Activated CD8-positive, alpha-beta memory T cell treated with anti-CD3 and anti-CD28 coated beads for 48 hours (primary cell): ENCODE measurements at regions not wholly inside any gene's neighbourhood (a gene's known extent, or its start where the extent isn't known, plus 50 kb on each side); places are given as distances from the start of the nearest gene placed in this dataset.

ENCODE experiments used
- DNase-seq, 3 experiments: peaks; one replicate each; pipeline ENCODE4 v3.0.0-alpha.2; 2020; ENCODE audit warnings: low read depth in 2 of 3, low spot score in 2 of 3

DNA sequence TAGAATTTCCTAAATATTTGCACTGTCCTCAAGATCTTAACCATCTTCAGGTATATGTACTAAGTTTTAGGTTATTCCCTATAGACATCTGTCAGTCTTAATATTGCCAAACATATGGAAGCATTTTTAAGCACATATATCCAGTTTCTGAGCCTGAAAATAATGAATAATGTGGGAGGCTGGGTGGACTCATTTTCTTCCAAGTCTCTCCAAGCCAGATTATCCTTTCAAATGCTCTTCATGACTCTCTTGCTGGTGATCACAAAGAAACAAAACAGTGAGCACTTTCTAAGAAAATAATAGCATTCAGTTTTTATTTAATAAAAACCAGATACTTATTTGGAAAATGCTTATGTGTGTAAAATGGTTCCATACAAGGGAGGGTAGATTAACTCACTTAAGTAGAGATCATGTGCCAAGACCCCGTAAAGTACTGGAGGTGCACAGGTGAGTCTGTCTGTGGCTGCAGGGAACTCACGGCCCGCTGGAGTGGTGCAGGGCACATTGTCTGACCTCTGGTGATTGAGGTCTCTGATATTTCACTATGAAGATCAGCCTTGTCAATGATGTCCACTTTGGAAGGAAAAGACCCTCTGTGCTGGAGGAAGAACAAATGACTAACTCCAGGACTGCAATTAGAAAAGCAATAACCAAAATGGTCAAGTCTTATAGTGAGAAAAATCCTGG, 161.6 kb downstream of the TMEM18 start:
- no peak for DNase-seq

GRCh38 chr2:513981-514706, 163.1 kb downstream of the TMEM18 start:
- no peak for DNase-seq

DNA sequence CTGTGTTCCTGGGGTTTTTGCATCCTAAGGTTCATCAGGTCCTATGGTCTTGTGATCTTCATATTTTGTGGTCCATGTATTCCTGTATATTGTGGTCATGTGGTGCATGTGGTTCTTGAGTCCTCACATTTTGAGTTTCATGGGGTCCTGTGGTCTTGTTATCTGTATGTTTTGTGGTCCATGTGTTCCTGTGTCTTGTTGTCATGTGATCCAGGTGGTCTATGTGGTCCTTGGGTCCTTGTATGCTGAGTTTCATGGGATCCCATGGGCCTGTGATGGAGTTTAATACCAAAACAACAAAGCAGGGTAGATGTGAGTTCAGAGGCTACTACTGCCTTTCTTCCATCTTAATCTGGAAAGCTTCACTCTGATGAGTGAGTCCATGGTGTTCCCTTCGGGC, 166.4 kb downstream of the TMEM18 start:
- DNase-seq, result no peak

- no peak for DNase-seq
These were observed 167.3 kb downstream of the TMEM18 start for GRCh38 chr2:509888-510287.

GRCh38 chr2:508121-508520, 169.1 kb downstream of the TMEM18 start:
- no peak for DNase-seq

GRCh38 chr2:506866-507265, 170.3 kb downstream of the TMEM18 start:
- no peak for DNase-seq

DNA sequence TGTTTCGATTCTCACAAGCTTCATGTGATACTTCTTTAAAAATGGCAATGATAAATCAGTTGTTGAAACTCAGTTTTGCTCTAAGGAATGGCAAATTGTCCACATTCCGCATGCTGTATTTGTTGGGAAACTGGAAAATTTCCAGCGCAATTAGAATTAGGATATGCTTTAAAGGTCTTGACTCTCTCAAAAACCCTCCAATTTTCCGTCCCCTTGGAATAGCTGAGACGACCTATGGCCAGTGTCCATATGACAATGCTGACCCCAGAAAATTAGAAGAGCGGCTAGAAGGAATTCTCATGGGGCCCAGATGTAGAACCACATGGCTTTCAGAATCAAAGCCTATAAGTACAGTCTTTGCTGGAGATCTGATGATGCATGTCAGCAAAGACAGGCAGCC, 170.8 kb downstream of the TMEM18 start:
- no peak for DNase-seq

- DNase-seq, result no peak
These were observed 171.3 kb downstream of the TMEM18 start for GRCh38 chr2:505941-506340.

DNA sequence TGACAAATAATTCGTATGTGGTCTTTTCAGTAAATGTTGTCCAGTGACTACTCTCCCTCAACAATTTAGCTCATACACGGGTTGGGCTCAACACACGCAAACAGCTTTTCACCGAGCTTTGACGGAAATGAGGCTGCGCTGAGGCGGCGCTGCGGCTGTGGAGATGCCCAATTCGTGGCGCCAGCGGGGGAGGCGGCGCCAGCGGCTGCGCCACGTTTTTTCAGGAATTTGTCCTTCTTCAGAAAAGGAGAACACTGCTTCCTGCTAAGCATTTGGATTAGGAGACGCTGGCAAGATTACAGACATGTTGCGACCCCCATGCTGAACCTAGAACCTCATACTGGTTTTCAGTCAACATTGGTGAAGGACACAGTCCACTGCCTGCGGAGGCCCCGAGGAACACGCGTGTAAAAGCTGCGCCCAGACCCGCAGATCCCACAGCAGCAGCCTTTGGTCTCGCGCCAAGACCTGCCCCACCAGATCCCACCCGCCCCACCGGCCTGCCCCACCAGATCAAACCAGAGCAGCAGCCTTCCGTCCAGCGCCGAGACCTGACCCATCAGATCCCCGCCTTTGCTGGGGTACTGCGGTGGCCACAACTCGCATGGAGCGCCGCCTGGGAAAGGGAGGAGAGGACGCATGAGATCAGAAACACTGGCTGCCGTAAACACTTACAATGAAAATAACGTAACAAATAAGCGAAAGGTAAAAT, 173.8 kb downstream of the TMEM18 start:
- no peak for DNase-seq

DNA sequence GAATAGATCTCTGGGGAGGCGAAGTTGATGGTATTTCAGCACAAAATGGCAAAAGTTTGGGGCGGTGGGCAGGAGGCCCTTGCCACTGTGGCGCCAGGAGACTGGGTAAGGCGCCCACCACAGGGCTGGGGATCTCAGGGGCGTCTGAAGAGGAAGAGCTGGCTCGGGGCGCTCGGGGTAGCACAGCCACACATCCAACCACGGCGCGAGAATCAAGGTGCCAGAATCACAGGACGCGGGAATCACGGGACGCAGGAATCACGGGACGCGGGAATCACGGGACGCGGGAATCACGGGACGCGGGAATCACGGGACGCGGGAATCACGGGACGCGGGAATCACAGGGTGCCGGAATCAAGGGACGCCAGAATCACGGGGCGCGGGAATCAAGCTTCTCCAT, 174.4 kb downstream of the TMEM18 start:
- DNase-seq, result no peak

DNA sequence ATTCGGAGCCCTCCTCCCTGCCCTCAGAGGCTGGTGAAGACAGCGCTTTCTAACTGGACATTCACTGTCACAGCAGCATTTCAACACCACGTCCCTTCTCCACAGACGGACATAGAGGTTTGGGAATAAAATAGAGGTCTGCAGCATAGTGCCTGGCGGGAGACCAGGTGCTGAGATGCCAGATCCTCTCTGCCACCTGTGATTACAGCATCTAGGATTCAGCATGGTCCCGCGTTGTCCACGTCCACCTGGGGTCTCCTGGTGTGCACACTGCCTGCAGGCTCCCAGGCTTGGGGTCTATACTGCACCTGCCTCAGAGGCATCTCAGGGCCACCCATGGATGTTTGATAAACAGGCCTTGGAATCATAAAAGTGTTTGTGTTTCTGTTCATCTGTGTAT, 175.5 kb downstream of the TMEM18 start:
- DNase-seq, result no peak

- DNase-seq, result no peak
These were observed 176.1 kb downstream of the TMEM18 start for GRCh38 chr2:501130-501529.

- DNase-seq, result no peak
These were observed 177.5 kb downstream of the TMEM18 start for GRCh38 chr2:499726-500125.

GRCh38 chr2:498493-499178, 178.6 kb downstream of the TMEM18 start:
- DNase-seq, result no peak

GRCh38 chr2:497770-498492, 179.3 kb downstream of the TMEM18 start:
- DNase-seq, result no peak

DNA sequence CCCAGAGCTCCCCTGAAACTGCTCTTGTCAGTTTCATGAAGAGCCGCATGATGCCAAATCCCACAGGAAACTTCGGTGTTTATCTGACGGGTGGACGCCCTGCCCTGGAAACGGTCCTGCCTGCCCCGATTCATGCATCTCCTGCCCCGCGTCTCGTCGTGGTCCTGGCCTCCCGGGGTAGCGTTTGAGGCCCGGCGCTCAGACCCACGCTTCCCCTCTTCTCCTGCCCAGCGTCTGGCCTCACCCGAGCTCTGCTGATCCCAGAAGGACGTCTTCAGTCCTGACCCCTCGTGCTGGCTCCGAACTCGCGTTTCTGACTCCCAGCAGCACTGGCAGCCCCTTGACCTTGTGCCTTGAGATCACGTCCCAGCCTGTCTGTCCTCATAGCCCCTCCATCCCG, 180.5 kb downstream of the TMEM18 start:
- no peak for DNase-seq

DNA sequence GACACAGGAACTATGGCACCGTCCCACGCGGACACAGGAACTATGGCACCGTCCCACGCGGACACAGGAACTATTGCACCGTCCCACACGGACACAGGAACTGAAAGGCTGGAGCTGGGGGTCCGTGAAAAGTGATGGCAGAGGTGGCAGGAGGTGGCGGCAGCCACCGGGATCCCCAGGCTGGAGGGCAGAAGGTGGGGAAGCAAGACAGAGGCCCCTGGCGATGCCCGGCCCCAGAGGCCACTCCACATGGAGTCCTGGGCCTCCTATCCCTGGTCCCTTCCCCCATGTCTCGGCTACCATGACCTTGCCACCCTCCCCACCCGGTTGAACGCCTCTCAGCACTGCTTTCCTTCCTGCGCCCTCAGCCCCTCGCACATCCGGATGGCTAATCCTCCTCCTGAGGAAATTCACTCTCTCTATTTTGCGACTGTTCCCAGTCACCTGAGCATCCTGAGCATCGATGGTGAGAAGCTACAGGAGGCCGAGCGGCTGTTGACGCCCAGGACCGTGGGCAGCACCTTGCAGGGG, 181.4 kb downstream of the TMEM18 start:
- no peak for DNase-seq

DNA sequence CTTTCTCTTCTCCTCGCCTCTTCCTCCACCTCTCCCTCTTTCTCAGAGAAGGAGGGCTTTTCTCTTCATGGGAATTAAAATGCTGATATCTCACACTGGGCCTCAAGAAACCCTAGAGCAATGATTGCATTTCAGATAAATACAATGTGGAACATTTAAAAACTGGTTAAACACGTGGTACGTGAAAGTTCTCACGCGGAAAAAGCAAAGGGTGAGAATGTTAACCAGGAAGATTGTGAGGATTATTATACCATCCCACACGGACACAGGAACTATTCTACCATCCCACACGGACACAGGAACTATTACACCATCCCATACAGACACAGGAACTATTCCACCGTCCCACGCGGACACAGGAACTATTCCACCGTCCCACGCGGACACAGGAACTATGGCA, 182.4 kb downstream of the TMEM18 start:
- DNase-seq, result no peak

DNA sequence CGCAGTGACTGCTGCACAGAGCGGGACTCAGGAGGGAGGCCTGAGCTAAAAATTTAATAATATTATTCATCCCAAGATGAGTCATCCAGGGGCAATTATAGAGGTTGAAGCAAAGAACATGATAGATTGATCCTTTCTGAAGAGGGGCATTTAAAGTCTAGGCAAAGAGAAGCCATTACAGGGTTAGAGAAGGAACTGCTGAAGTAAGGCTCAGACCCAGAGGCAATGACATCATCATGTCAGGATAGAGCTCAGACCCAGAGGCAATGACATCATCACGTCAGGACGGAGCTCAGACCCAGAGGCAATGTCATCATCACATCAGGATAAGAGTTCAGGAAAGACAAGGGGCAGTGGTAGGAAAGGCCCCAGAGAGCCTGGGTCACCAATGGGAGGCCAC, 184.0 kb downstream of the TMEM18 start:
- no peak for DNase-seq

- DNase-seq, result no peak
These were observed 185.0 kb downstream of the TMEM18 start for GRCh38 chr2:492178-492577.

GRCh38 chr2:489838-490237, 187.4 kb downstream of the TMEM18 start:
- no peak for DNase-seq
